22Rv1 (cell line): ENCODE measurements at regions not wholly inside any gene's neighbourhood (a gene's known extent, or its start where the extent isn't known, plus 50 kb on each side); places are given as distances from the start of the nearest gene placed in this dataset.

Experiments
- H3K27ac ChIP-seq: fragments of 450-650 bp; 2 replicates; pipeline ENCODE4 v1.5.1; 2017
- ZFX ChIP-seq: fragments of 450-650 bp; IDR thresholded peaks from 2 replicates; pipeline ENCODE4 v1.6.1; 2017; ENCODE audit warnings: antibody characterized with exemption, borderline replicate concordance
- TF ChIP-seq, protein P1 (sequence below): fragments of 450-650 bp; IDR thresholded peaks from 2 replicates; pipeline ENCODE4 v1.5.1; 2017; ENCODE audit warnings: mild to moderate bottlenecking

DNA sequence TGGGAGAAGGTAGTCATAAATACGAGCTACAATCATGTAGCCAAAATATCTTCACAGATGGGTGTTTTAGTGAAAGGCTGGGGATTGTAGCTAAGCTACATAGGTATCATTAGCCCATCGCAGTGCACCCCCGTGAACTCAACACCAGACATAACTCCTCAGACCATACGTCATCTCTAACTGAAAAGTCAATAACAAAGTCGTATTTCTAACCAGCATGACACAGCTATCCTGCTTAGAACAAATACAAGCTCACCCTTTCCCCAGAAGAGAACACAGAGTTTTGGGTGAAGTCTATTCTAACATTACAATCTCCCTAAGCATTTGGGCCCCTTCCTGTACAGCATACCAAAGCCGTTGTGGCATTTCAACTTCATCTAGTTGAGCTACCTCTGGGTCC, 636.6 kb upstream of the DPP6 start:
- TF ChIP-seq ZFX = no peak
- TF ChIP-seq, protein P1, sequence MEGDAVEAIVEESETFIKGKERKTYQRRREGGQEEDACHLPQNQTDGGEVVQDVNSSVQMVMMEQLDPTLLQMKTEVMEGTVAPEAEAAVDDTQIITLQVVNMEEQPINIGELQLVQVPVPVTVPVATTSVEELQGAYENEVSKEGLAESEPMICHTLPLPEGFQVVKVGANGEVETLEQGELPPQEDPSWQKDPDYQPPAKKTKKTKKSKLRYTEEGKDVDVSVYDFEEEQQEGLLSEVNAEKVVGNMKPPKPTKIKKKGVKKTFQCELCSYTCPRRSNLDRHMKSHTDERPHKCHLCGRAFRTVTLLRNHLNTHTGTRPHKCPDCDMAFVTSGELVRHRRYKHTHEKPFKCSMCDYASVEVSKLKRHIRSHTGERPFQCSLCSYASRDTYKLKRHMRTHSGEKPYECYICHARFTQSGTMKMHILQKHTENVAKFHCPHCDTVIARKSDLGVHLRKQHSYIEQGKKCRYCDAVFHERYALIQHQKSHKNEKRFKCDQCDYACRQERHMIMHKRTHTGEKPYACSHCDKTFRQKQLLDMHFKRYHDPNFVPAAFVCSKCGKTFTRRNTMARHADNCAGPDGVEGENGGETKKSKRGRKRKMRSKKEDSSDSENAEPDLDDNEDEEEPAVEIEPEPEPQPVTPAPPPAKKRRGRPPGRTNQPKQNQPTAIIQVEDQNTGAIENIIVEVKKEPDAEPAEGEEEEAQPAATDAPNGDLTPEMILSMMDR = no peak
- H3K27ac ChIP-seq = no peak overlapping the region

DNA sequence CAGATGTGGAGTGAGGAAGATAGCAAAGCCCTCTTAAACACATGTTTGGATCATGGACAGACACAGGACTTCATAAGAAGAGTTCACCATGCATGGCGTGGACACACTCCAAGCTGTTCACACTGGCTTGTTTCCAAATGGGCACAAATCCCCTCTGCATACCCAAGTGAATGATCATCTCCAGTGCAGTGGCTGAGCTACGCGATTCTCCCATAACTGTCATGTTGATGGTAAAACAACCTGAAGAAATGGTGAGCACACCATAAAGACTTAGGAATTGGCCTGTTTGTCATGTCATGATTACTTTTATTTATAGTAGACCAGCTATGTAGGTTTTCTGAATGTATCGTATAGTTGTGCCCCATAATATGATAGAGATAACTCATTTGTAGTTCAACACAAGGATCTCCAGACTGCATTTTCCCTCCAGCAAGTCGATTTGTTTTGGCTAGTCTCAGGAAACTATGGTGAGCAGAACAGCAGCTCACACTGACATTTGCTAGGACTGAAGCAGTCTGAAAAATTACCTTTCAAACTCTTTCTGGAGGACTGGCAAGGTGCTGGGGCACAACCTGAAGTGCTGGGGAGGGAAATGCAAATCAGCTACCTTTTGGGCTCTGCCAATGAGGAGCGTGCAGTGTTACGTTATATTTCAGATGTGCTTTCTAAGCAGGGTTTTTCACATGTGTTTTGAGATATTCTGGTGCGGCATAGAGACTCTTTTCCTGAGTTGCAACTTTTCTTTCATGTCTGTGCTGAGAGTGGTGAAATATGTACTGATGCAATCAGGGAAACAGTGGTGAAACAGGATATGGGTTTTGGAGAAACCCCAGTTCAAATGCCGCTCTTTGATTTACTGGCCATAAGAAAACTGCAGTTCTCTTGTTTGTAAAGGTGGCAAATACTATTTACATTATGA, 629.6 kb upstream of the DPP6 start:
- TF ChIP-seq, protein P1 = no peak
- TF ChIP-seq ZFX = no peak
- no peak overlapping the region for H3K27ac ChIP-seq

DNA sequence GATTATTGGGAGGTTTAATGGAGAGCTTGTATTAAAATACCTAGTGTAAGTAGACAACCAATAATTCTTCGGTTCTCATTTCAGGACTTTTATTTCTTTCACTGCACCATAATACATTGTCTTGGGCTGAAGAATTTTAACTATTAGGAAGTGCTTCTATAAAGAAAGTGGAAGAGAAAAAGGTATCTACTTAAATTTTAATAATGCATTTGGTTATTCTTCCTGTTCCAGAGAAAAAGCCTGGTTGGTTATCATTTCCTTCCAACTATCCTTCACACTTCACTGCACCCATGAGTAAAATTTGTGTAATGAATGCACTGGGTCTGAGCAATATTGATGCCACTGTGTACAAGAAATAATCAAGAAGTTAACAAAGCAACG, 629.0 kb upstream of the DPP6 start:
- TF ChIP-seq, protein P1 = no peak
- TF ChIP-seq ZFX = no peak

DNA sequence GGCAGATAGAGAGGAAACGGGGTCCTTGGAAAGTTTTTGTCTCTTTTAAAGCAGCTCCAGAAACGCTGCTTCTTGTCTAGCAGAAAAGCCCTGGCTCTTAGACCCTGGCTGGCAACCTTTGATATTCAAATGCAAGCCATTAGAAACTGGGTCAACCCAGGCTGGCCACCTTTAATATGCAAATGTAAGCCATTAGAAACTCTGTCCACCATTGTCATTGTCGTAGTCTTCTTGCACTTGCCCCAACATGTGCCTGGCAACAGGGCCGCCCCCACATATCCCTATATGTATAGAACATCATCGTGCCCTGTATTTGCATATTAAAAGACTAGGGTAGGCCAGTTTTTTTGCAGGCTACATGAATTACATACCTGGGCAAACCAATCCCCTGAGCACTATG, 621.3 kb upstream of the DPP6 start:
- H3K27ac ChIP-seq = no peak overlapping the region

More for the DNA sequence above, 629.0 kb upstream of the DPP6 start:
- no peak overlapping the region for H3K27ac ChIP-seq

DNA sequence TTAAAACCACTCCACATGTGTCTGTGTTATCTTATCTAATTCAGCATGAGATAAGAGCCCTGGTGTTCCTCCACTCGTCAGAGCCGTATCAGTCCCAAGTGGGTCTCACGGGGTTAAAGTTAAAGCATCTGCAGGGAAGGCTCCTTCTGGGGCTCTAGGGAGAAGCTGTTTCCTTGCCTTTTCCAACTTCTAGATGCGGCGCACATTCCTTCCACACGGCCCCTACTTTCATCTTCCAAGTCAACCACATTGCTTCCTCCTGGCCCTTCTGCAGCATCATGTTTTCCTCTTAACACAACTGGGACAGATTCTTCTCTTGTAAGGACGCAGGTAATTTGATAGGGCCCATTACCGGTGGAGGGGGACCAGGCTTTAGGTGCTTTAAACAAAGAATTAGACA, 620.1 kb upstream of the DPP6 start:
- TF ChIP-seq, protein P1 = no peak
- no peak for TF ChIP-seq ZFX
- H3K27ac ChIP-seq = no peak overlapping the region

More for the DNA sequence above, 621.3 kb upstream of the DPP6 start:
- TF ChIP-seq, protein P1 = no peak
- TF ChIP-seq ZFX = no peak

DNA sequence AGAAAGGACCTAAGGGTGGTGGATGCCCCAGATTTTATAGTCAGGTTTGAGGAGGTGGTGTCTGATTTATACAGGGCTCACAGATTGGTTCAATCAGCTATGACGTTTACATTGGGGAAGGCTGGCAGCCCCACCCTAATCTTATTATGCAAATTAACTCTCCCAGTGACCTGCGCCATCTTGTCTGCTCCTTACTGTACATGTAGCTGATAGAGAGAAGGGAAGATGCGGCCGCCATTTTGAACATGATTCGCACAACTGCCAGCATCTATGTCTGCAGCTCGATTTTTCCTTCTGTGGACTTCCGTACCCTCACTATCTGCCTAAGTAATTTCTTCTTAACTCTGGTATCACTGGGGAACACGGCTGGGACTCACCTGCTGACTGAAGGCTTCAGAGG, 619.0 kb upstream of the DPP6 start:
- TF ChIP-seq, protein P1 = no peak
- TF ChIP-seq ZFX = no peak
- no peak overlapping the region for H3K27ac ChIP-seq

DNA sequence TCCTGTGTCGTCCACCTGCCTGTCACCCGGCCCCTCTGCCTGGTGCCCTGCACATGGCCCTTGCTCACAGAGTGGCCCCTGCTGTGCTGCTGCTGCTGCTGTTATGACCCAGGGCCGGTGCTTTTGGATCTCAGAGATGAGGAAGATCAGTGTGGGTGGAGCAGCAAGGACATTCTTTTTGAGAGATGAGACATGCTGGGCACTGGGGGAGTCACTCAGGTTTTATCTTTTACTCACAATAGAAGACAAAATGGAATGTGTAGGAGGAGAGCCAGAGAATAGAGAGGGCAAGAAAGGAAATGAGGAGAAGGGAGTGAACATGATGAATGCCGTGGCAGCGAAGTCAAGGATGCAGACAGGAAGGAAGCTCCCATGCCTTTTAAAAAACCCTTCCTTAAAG, 611.5 kb upstream of the DPP6 start:
- TF ChIP-seq, protein P1 = no peak

More for the DNA sequence above, 611.5 kb upstream of the DPP6 start:
- H3K27ac ChIP-seq = no peak overlapping the region
